22Rv1 (cell line): ENCODE measurements at regions not wholly inside any gene's neighbourhood (a gene's known extent, or its start where the extent isn't known, plus 50 kb on each side); places are given as distances from the start of the nearest gene placed in this dataset.

Source experiments
- ZFX ChIP-seq: fragments of 450-650 bp; IDR thresholded peaks from 2 replicates; pipeline ENCODE4 v1.6.1; 2017; ENCODE audit warnings: antibody characterized with exemption, borderline replicate concordance
- TF ChIP-seq, protein P1 (sequence below): fragments of 450-650 bp; IDR thresholded peaks from 2 replicates; pipeline ENCODE4 v1.5.1; 2017; ENCODE audit warnings: mild to moderate bottlenecking

DNA sequence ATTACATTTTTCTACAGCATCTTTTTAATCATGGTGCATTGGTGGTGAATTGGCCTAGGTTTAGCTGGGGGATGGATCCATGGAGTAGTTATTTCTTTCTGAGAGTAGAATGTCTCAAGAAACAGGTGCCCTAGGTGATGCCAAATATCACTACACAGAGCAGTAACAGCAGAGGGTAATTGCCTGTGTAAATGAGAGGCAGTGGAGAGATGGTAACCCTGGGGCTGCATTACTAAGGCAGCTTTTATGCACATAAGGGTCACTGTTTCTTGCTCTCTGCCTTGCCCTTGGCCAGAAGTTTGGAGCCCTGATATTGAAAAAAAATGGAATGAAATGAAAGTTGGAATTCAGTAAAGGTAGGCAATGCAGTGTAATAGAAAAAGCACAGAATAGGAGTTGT, 604.0 kb downstream of the NOVA1 start:
- TF ChIP-seq, protein P1, sequence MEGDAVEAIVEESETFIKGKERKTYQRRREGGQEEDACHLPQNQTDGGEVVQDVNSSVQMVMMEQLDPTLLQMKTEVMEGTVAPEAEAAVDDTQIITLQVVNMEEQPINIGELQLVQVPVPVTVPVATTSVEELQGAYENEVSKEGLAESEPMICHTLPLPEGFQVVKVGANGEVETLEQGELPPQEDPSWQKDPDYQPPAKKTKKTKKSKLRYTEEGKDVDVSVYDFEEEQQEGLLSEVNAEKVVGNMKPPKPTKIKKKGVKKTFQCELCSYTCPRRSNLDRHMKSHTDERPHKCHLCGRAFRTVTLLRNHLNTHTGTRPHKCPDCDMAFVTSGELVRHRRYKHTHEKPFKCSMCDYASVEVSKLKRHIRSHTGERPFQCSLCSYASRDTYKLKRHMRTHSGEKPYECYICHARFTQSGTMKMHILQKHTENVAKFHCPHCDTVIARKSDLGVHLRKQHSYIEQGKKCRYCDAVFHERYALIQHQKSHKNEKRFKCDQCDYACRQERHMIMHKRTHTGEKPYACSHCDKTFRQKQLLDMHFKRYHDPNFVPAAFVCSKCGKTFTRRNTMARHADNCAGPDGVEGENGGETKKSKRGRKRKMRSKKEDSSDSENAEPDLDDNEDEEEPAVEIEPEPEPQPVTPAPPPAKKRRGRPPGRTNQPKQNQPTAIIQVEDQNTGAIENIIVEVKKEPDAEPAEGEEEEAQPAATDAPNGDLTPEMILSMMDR = no peak
- no peak for TF ChIP-seq ZFX
